ENCODE measurements at regions not wholly inside any gene's neighbourhood (a gene's known extent, or its start where the extent isn't known, plus 50 kb on each side); places are given as distances from the start of the nearest gene placed in this dataset.

DNA sequence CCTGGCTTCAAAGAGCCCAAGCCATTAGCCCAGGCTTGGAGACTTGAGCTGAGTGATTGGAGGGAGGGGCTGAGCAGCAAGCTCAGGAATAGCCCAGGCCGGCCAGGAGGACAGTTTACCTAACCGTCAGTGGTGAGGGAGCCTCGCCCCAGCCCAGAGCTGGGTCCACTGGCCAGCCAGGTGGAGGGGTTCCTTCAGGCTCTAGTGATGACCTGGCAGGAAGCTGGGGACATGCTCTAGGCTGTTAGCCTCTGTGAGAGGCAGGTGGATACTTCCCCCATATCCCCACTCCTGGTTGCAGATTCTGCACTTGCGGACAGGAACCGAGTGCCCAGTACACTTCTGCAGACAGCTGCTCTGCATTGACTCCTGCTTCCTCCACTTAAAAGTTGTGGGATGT lies 61.2 kb upstream of the ANTXRL start:
- Mint-ChIP-seq H3K4me3 (no peak overlapping the region), H3K4me1 (ENCODE audit: unreplicated experiment) (peaks cover 6% of the 10 kb centered on the region), H3K9me3 (no peaks in the 10 kb centered on the region), H3K27me3 (peaks cover 5% of the 10 kb centered on the region), H3K27ac (no peak overlapping the region), H3K36me3 (no peaks in the 10 kb centered on the region)
- DNase-seq (ENCODE audit: extremely low spot score, unreplicated experiment) = peak; percentile 61
- TF ChIP-seq, protein P1, sequence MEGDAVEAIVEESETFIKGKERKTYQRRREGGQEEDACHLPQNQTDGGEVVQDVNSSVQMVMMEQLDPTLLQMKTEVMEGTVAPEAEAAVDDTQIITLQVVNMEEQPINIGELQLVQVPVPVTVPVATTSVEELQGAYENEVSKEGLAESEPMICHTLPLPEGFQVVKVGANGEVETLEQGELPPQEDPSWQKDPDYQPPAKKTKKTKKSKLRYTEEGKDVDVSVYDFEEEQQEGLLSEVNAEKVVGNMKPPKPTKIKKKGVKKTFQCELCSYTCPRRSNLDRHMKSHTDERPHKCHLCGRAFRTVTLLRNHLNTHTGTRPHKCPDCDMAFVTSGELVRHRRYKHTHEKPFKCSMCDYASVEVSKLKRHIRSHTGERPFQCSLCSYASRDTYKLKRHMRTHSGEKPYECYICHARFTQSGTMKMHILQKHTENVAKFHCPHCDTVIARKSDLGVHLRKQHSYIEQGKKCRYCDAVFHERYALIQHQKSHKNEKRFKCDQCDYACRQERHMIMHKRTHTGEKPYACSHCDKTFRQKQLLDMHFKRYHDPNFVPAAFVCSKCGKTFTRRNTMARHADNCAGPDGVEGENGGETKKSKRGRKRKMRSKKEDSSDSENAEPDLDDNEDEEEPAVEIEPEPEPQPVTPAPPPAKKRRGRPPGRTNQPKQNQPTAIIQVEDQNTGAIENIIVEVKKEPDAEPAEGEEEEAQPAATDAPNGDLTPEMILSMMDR (conservative IDR thresholded peaks at IDR 0.05) = no peak

DNA sequence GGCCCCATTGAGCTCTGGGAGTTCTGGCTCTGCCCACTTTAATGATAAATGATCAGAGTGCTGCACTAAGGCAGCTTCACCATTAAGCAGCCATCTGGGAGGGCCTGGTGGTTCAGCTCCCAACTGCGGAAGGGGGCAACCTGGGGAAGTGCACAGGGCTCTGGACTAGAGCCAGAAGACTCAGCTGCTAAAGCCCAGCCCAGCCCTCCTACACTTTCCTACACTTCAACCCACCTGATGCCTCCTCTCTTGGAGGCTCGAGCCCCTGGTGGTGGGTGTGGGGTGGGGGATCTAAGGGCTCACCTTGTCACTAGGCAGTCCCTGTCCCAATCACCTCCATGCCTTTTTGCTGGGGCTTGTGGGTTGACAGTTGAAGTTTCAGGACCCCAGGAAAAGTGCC lies 60.6 kb upstream of the ANTXRL start:
- Mint-ChIP-seq H3K27ac (no peak overlapping the region), H3K36me3 (no peaks in the 10 kb centered on the region), H3K27me3 (peaks cover 5% of the 10 kb centered on the region), H3K4me3 (no peak overlapping the region), H3K4me1 (ENCODE audit: unreplicated experiment) (peaks cover 6% of the 10 kb centered on the region), H3K9me3 (no peaks in the 10 kb centered on the region)
- TF ChIP-seq, protein P1 (conservative IDR thresholded peaks at IDR 0.05) = no peak
- DNase-seq (ENCODE audit: extremely low spot score, unreplicated experiment) = no peak

- H3K27ac Mint-ChIP-seq = no peak overlapping the region
- no peak overlapping the region for H3K4me3 Mint-ChIP-seq
- no peaks in the 10 kb centered on the region for H3K9me3 Mint-ChIP-seq
- TF ChIP-seq, protein P1 (conservative IDR thresholded peaks at IDR 0.05) = no peak
- H3K4me1 Mint-ChIP-seq (ENCODE audit: unreplicated experiment) = peaks cover 6% of the 10 kb centered on the region
- peak; percentile 60 for DNase-seq (ENCODE audit: extremely low spot score, unreplicated experiment)
- no peaks in the 10 kb centered on the region for H3K36me3 Mint-ChIP-seq
- peaks cover 5% of the 10 kb centered on the region for H3K27me3 Mint-ChIP-seq
Observed at GRCh38 chr10:46226900-46227558, 59.8 kb upstream of the ANTXRL start.

- Mint-ChIP-seq H3K27ac (no peak overlapping the region), H3K9me3 (no peaks in the 10 kb centered on the region), H3K36me3 (no peaks in the 10 kb centered on the region), H3K4me3 (no peak overlapping the region), H3K4me1 (ENCODE audit: unreplicated experiment) (peaks cover 6% of the 10 kb centered on the region), H3K27me3 (peaks cover 5% of the 10 kb centered on the region)
- DNase-seq (ENCODE audit: extremely low spot score, unreplicated experiment) = no peak
- TF ChIP-seq, protein P1 (conservative IDR thresholded peaks at IDR 0.05) = no peak
Observed at GRCh38 chr10:46227571-46227935, 59.2 kb upstream of the ANTXRL start.

GRCh38 chr10:46227936-46228562 lies 58.7 kb upstream of the ANTXRL start:
- H3K4me1 Mint-ChIP-seq (ENCODE audit: unreplicated experiment) = peaks cover 6% of the 10 kb centered on the region
- DNase-seq (ENCODE audit: extremely low spot score, unreplicated experiment) = no peak
- no peak overlapping the region for H3K4me3 Mint-ChIP-seq
- no peaks in the 10 kb centered on the region for H3K9me3 Mint-ChIP-seq
- TF ChIP-seq, protein P1 (conservative IDR thresholded peaks at IDR 0.05) = no peak
- peaks cover 5% of the 10 kb centered on the region for H3K27me3 Mint-ChIP-seq
- H3K27ac Mint-ChIP-seq = no peak overlapping the region
- H3K36me3 Mint-ChIP-seq = no peaks in the 10 kb centered on the region

All from type B pancreatic cell (in vitro differentiated cells).